Parathyroid adenoma (tissue), 2 donors: ENCODE measurements at regions not wholly inside any gene's neighbourhood (a gene's known extent, or its start where the extent isn't known, plus 50 kb on each side); places are given as distances from the start of the nearest gene placed in this dataset.

Experiments used
- H2AFZ ChIP-seq: fragments of 300-600 bp; sonication (generic); one replicate; pipeline ENCODE4 v1.7.0; 2017; ENCODE audit warnings: antibody characterized with exemption, mild to moderate bottlenecking
- H3K27ac ChIP-seq: fragments of 300-600 bp; sonication (generic); one replicate; pipeline ENCODE4 v1.7.0; 2017
- H3K27me3 ChIP-seq: fragments of 300-600 bp; sonication (generic); one replicate; pipeline ENCODE4 v1.7.0; 2017; ENCODE audit warnings: low read length; ENCODE audit not compliant: control insufficient read depth, insufficient read depth
- H3K36me3 ChIP-seq: fragments of 300-600 bp; sonication (generic); one replicate; pipeline ENCODE4 v1.7.0; 2017; ENCODE audit warnings: low read length; ENCODE audit not compliant: control insufficient read depth, insufficient read depth
- H3K4me1 ChIP-seq: fragments of 300-600 bp; sonication (generic); one replicate; pipeline ENCODE4 v1.7.0; 2017; ENCODE audit warnings: control low read depth
- H3K4me2 ChIP-seq: fragments of 300-600 bp; sonication (generic); one replicate; pipeline ENCODE4 v1.7.0; 2017; ENCODE audit warnings: low read length
- H3K4me3 ChIP-seq: fragments of 300-600 bp; sonication (generic); one replicate; pipeline ENCODE4 v1.7.0; 2017; ENCODE audit warnings: low read depth, low read length
- H3K79me2 ChIP-seq: fragments of 300-600 bp; sonication (generic); one replicate; pipeline ENCODE4 v1.7.0; 2017; ENCODE audit warnings: control low read depth
- H3K9ac ChIP-seq: fragments of 300-600 bp; sonication (generic); one replicate; pipeline ENCODE4 v1.7.0; 2017; ENCODE audit warnings: mild to moderate bottlenecking
- H3K9me3 ChIP-seq: fragments of 300-600 bp; sonication (generic); one replicate; pipeline ENCODE4 v1.7.0; 2017; ENCODE audit warnings: low read length; ENCODE audit not compliant: control insufficient read depth
- CTCF ChIP-seq: fragments of 300-600 bp; sonication (generic); IDR thresholded peaks from one replicate; pipeline ENCODE4 v1.7.0; 2017; ENCODE audit warnings: antibody characterized with exemption, mild to moderate bottlenecking
- donor health status: primary hyperparathyroidism.

GRCh38 chr2:181203916-181204315 lies 223.5 kb downstream of the UBE2E3 start:
- no peak overlapping the region for H3K4me2 ChIP-seq
- H3K4me3 ChIP-seq, result no peak overlapping the region
- no peak overlapping the region for H2AFZ ChIP-seq
- no peak for TF ChIP-seq CTCF
- no peaks in the 10 kb centered on the region for H3K79me2 ChIP-seq
- H3K9me3 ChIP-seq, result no peaks in the 10 kb centered on the region
- H3K9ac ChIP-seq, result no peak overlapping the region
- no peaks in the 10 kb centered on the region for H3K4me1 ChIP-seq
- H3K36me3 ChIP-seq, result no peaks in the 10 kb centered on the region
- H3K27ac ChIP-seq, result no peak overlapping the region
- no peaks in the 10 kb centered on the region for H3K27me3 ChIP-seq

- H3K4me3 ChIP-seq, result no peak overlapping the region
- H3K4me2 ChIP-seq, result no peak overlapping the region
- H3K27me3 ChIP-seq, result no peaks in the 10 kb centered on the region
- TF ChIP-seq CTCF, result no peak
- H3K79me2 ChIP-seq, result no peaks in the 10 kb centered on the region
- no peaks in the 10 kb centered on the region for H3K9me3 ChIP-seq
- no peaks in the 10 kb centered on the region for H3K4me1 ChIP-seq
- no peaks in the 10 kb centered on the region for H3K36me3 ChIP-seq
- no peak overlapping the region for H3K9ac ChIP-seq
- H3K27ac ChIP-seq, result no peak overlapping the region
- H2AFZ ChIP-seq, result no peak overlapping the region
Measured at GRCh38 chr2:181218401-181218821, 238.0 kb downstream of the UBE2E3 start.

- TF ChIP-seq CTCF, result no peak
Measured at GRCh38 chr2:181223234-181223633, 234.0 kb upstream of the ITGA4 start.

GRCh38 chr2:181224866-181225265 lies 232.3 kb upstream of the ITGA4 start:
- Histone ChIP-seq H3K79me2 (no peaks in the 10 kb centered on the region), H3K9ac (no peak overlapping the region), H3K4me2 (no peak overlapping the region), H3K4me1 (no peaks in the 10 kb centered on the region), H3K9me3 (no peaks in the 10 kb centered on the region), H3K27ac (no peak overlapping the region), H2AFZ (no peak overlapping the region), H3K27me3 (no peaks in the 10 kb centered on the region), H3K36me3 (no peaks in the 10 kb centered on the region), H3K4me3 (no peak overlapping the region)
- TF ChIP-seq CTCF, result no peak

More at GRCh38 chr2:181223234-181223633, 234.0 kb upstream of the ITGA4 start:
- Histone ChIP-seq H3K4me2 (no peak overlapping the region), H3K9ac (no peak overlapping the region), H3K9me3 (no peaks in the 10 kb centered on the region), H2AFZ (no peak overlapping the region), H3K27ac (no peak overlapping the region), H3K4me3 (no peak overlapping the region), H3K79me2 (no peaks in the 10 kb centered on the region), H3K36me3 (no peaks in the 10 kb centered on the region), H3K4me1 (no peaks in the 10 kb centered on the region), H3K27me3 (no peaks in the 10 kb centered on the region)

GRCh38 chr2:181228661-181229060 lies 228.5 kb upstream of the ITGA4 start:
- no peak overlapping the region for H2AFZ ChIP-seq
- no peaks in the 10 kb centered on the region for H3K9me3 ChIP-seq
- no peaks in the 10 kb centered on the region for H3K36me3 ChIP-seq
- H3K79me2 ChIP-seq, result no peaks in the 10 kb centered on the region
- no peak overlapping the region for H3K9ac ChIP-seq
- H3K4me3 ChIP-seq, result no peak overlapping the region
- TF ChIP-seq CTCF, result no peak
- no peak overlapping the region for H3K27ac ChIP-seq
- no peaks in the 10 kb centered on the region for H3K4me1 ChIP-seq
- H3K27me3 ChIP-seq, result no peaks in the 10 kb centered on the region
- no peak overlapping the region for H3K4me2 ChIP-seq
